ENCODE measurements at regions not wholly inside any gene's neighbourhood (a gene's known extent, or its start where the extent isn't known, plus 50 kb on each side); places are given as distances from the start of the nearest gene placed in this dataset.

- no peak for DNase-seq (ENCODE audit: low spot score)
Measured at GRCh38 chr5:17431272-17432050, 66.6 kb upstream of the TAF11L2 start.

- DNase-seq (ENCODE audit: low spot score) = no peak
Measured at GRCh38 chr5:17432569-17432968, 65.5 kb upstream of the TAF11L2 start.

GRCh38 chr5:17433406-17433805 lies 64.6 kb upstream of the TAF11L2 start:
- DNase-seq (ENCODE audit: low spot score) = no peak

- DNase-seq (ENCODE audit: low spot score) = no peak
Measured at GRCh38 chr5:17434982-17435381, 63.0 kb upstream of the TAF11L2 start.

- no peak for DNase-seq (ENCODE audit: low spot score)
Measured at GRCh38 chr5:17436350-17436749, 61.7 kb upstream of the TAF11L2 start.

DNA sequence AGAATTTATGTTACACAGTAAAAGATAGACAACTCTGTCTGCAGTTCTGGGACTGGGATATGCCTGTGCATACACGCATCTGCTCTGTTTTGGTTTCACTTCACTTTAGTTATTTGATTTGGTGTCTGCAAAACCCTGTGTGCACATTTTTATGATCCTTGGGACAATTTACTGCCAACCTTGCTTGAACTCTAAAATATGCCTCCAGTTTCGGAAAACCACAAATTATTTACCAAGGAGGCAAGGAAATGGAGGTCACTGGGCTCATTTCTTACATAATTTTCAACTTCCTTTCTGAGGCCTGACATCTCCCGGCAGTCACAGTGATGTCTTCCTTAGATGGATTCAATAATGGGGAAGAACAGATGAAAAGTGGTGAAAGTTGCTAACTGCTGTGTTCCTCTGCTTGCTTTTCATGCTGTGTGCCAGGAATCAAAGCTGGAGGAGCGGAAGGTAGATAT lies 61.2 kb upstream of the TAF11L2 start:
- DNase-seq (ENCODE audit: low spot score) = no peak

- no peak for DNase-seq (ENCODE audit: low spot score)
Measured at GRCh38 chr5:17438027-17438426, 60.0 kb upstream of the TAF11L2 start.

- DNase-seq (ENCODE audit: low spot score) = no peak
Measured at GRCh38 chr5:17439956-17440355, 58.1 kb upstream of the TAF11L2 start.

GRCh38 chr5:17440766-17441165 lies 57.3 kb upstream of the TAF11L2 start:
- no peak for DNase-seq (ENCODE audit: low spot score)

DNA sequence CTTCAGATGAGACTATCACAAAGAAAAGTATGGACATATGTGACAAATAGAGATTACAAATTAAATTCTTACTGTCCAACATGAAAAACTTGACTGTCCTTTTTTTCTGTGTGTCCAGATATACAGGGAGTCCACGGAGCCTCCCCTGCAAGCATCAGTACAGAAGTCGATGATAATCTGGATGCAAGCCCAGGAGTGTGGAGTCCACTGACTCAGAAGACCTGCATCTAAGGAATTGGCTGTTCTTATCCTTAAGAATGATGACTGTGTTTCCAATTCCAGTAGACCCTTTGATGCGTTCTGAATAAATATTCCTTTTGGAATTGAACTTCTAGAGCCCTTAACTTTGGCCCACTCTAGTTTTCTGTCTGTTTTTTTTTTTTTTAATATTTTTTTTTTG lies 56.7 kb upstream of the TAF11L2 start:
- no peak for DNase-seq (ENCODE audit: low spot score)

DNA sequence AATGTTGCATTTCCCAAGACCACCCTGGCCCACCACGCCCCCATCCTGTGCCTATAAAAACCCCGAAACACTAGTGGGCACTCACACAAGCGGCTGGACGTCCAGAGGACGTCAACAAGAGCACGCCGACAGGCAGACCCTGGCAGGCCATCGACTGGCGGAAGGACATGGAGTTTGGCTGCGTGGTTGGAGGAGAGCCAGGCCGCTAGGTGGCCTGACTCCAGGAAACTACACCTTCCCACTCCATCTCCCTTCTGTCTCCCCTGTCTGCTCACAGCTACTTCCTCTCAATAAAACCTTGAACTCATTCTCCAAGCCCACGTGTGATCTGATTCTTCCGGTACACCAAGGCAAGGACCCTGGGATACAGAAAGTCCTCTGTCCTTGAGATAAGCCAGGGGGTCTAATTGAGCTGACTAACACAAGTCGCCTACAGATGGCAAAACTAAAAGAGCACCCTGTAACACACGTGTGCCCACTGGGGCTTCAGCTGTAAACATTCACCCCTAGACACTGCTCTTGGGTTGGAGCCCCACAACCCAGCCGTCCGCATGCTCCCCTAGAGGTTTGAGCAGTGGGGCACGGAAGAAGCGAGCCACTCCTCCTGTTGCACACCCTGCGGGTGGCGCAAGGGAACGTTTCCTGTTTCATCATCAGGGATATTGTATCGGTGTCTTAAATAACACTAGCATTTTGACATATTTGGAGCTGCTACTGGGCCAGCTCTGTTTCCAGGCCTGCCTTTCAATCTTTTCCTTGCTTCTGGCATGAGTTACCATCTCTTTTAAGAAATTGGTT lies 54.5 kb upstream of the TAF11L2 start:
- no peak for DNase-seq (ENCODE audit: low spot score)

GRCh38 chr5:17444496-17444895 lies 53.5 kb upstream of the TAF11L2 start:
- no peak for DNase-seq (ENCODE audit: low spot score)

- no peak for DNase-seq (ENCODE audit: low spot score)
Measured at GRCh38 chr5:17445185-17445584, 52.8 kb upstream of the TAF11L2 start.

Data from putamen (tissue), 1 donor.